GM18511 (cell line): ENCODE measurements at regions not wholly inside any gene's neighbourhood (a gene's known extent, or its start where the extent isn't known, plus 50 kb on each side); places are given as distances from the start of the nearest gene placed in this dataset.

Source experiments
- ATAC-seq: cut with Tn5 transposase; IDR thresholded peaks from one replicate; pipeline ENCODE4 v1.9.1; 2021; ENCODE audit warnings: mild to moderate bottlenecking, moderate library complexity; ENCODE audit not compliant: unreplicated experiment

DNA sequence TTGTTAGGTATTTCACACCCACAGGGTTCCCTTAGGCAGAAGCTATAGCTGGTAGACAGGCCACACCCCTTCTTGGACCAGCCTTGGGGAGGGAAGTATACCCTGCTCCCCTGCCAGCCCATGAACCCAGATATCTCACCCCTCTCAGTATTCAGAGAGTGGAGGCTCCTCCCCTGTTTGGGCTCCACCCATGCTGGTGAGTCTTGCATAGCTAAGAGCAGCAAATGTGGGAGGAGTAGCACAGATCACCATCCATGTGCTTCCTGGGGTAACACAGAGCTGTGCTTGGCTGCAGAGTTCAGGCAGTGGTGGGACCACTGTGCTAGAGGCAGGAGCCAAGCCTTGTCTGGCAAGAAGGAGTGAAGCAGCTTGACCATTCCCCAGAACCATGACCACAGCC, 427.2 kb downstream of the ZIC1 start:
- no peak for ATAC-seq

DNA sequence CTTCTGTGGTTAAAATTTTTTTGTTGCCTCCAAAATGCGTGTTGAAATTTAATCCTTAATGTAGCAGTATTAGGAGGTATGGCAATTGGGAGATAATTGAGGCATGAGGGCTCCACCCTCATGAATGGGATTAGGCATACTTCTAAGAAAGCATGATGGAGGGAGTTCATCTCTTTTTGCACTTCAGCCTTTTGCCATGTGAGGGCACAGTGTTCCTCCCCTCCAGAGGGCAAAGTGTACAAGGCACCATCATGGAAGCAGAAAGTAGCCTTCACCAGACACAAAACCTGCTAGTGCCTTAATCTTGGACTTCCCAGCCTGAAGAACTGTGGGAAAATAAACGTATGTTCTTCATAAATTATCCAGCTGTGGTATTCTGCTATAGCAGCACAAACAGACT, 429.5 kb downstream of the ZIC1 start:
- ATAC-seq = peak; percentile 63

DNA sequence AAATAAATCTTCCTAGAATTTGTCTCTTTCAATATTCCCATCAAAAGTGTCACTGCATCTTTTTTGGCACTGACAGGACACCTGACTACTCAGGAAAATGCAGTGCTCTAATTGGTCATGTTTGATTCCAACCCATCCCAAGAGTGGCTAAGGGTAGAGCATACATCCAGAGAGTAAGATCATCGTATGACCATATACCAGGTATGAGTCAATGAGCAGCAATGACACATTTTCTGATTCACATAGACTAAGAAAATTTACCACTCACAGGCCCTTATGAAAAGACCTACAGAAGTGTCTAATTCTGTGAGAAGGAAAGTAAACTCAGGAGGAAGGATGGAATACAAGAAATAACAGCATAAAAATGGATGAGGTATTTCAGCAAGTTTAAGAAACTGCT, 434.2 kb downstream of the ZIC1 start:
- ATAC-seq = no peak

DNA sequence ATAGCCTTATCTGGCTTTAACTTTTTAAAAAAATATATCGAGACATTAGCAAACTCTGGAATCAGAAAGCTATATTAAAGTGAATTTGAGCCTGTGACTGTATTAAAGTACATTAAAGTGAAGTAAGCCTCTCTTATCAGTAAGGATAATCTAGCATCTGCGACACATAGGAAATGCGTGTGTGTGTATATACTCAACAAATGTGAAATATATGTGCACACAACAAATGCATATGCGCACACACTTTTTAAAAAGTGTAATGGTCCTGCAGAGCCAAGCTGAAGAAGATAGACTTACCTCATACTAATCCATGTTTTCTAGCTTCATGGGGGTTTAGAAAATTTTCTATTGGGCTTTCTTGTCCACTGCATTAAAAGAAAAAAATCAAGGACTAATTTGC, 437.1 kb downstream of the ZIC1 start:
- ATAC-seq = no peak

DNA sequence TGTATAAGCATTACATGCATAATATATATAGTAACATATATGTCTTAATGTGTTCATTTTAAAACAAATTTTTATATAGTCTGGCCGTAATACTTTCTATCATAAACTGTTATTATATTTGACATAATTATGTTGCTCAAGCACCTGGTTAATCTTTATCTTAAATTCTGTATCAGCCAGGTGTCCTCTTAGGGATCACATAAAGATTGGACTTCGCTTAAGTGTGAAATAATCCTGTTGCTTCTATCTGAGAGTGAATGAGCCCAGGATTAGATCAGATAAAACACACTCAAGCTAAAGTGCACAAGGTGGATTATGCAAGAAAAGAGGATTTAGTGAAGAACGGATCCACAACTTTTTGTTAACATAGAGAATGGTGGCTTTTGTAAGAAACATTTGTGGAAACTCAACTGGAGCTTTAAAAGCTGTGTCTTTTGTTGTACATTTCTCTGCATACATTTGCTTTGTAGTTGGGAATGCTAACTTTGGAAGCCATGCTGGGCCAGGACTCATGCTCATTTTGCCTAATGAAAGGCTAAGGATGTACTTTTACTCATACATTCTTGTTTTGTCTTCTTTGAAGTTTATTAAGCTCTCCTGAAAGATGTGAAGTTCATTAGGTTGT, 437.8 kb downstream of the ZIC1 start:
- no peak for ATAC-seq

DNA sequence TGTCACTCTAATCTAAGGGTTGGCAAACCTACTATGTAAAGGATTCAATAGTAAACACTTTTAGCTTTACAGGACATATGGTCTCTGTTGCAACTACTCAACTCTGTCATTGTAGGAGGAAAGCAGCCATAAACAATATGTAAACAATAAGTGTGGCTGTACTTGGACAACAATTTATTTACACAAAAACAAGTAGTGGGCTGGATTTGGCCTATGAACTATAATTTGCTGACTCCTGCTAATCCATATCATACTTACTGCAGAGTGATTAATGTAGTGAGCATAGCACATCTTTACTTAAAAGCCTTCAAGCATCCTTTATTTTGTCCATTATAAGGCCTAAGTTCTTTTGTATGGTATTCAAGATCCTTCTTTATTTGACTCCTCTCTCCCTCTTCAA, 441.9 kb downstream of the ZIC1 start:
- no peak for ATAC-seq

DNA sequence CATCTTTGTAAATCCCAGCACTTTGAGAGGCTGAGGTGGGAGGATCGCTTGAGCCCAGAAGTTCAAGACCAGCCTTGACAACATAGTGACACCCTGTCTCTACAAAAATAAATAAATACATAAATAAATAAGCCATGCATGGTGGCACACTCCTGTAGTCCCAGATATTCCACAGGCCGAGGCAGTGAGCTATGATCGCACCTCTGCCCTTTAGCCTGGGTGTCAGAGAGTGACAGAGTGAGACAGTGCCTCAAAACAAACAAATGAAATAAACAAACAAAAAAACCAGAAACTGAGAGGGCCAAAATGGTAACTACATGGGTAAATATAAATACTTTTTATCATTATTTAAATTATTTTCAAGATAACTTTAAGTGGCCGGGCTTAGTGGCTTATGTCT, 445.4 kb downstream of the ZIC1 start:
- no peak for ATAC-seq

DNA sequence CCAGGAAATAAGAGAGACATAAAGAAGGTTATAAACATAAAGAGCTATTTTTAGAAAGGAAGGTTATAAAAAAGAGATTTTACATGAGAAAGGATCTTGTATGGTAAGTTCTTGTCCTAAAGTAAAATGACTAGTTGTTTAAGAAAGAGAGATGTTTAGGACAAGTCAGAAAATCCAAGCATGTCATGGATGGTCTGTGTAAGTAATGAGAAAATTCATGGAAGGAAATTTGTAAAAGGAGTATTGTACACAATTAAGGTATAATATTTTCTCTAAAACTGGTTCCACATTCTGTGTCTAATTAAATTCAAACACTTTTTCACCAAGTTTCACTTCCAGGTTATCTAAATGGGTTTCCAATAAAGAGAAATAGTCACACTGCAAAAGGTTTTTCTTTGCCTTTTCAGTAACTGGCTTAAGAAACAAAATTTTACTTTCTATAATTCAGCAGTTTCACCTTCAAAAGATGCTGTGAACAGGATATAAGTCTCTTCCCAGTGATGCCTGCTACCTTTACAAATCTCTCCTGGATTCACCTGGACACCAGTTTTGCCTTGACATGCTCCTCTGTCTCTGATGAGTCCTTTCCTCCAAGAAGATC, 455.7 kb downstream of the ZIC1 start:
- ATAC-seq = no peak

DNA sequence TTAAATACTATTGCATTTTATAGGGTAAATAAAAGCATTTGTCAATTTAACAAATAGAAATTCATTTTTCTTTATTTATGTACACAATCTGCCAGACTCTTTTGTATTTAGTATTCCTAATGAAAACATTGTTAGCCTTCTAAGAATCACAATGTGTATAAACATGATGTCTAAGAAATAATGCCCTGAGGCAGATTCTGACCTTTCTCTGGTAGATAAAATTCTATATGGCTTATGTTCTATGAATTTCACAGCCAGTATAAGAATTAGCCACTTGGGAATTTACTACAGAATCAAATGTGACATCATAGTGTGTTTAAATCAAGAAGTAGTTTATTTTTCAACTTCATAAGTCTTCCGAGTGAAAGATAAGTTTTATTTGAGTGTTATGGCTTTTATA, 457.4 kb downstream of the ZIC1 start:
- ATAC-seq = no peak

DNA sequence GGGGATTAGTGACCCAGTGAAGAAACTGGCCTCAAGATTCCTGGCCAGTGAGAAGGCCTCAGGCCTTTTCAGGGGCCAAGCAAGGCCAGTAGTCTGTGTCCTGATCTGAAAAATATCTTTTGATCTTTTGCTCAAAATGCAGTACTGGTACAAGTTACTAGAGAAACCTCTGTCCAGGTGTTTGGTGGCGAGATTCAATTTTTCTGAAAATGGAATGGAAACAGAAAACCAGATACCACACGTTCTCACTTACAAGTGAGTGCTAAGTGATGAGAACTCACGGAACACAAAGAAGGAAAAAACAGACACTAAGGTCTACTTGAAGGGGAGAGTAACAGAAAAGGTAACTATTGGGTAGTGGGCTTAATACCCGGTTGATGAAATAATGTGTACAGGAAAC, 463.4 kb downstream of the ZIC1 start:
- no peak for ATAC-seq

DNA sequence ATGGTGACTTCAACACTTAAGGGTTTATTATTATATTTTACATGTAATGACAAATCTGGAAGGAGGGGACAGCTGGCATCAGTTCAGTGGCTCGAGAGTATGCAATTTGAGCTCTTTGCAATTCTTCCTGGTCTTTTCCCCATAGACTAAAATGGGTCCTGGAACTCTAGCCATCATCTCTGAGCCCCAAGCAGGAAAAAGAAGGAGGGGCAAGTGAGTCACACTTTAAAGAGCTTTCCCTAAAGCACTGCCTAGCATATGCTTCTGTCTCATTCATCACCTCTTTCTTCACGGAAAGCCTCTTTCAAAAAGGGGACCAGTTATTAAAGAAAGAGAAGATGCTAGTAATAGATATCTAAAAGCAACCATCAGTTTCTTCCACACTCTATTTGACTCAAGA, 466.3 kb downstream of the ZIC1 start:
- no peak for ATAC-seq

DNA sequence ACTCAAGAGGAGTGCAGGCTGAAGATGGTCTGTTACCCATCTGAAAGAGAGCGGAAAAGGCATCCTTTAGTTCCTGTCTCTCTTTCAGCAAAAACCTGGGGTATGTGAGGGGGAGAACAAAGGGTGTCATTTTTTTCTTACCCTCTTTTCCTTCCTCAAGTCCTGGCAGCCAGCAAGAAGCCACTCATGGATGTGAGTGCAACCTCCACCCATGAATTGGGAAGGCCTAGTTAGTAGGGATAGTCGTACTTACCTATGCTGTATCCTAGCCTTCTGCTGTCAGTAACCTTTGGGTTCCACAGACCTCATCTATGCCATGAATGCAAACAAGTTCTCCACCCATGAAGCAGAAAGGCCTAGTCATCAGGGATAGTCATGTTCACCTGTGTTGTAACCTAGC, 472.8 kb downstream of the ZIC1 start:
- ATAC-seq = no peak

DNA sequence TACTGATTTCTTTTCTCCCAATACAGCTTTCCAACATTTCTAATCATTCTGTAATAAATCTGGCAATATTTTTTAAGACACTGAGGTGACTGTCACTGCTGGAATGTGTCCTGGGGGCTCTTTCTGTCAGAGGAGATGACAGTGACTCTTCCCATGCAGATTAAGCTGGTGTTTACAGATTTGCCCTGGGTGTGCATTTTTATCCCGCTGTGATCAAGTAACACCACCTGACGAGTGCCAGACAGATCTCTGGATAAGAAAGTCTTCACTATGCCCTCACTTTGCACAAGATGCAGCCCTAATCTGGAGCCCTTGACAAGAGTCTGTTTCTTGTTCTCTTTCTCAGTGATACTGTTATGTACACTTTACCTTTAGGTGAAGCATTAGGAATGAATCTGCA, 477.7 kb downstream of the ZIC1 start:
- no peak for ATAC-seq

DNA sequence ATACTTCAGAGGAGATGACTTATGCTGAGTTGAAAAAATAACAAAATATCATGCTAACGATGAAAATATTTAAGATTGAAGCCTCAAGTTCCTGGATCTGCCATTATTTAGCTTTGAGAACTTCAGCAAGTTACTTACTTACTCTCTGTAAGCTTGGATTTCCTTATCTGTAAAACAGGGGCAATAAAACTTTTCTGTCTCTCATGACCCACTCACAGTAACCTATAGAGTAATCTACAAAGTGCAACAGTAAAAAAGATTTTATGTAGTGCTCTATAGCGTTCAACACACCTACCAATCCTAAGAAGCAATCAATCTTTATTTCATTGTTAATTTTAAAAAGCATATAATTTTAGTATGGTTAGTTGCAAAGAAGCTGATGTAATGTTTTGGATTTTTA, 478.6 kb downstream of the ZIC1 start:
- no peak for ATAC-seq

DNA sequence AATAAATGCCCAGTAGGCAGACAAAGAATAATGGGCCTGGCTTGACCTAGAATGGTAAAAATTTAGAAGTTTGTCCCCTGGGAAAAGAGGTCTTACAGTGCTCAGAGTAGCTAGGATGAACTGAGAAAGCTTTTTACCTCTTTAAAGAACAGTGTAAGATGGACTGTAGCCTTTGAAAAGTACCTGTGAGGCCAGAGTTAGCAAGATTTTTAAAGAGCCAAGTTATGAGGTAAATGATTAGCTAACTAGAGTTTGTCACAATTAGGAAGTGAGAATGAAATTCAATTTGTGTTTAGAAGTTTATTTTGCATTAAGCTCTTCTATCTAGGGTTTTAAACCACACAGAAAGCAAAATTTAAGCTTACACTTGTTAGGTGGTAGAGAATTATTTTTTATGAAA, 480.9 kb downstream of the ZIC1 start:
- peak; percentile 94 for ATAC-seq

DNA sequence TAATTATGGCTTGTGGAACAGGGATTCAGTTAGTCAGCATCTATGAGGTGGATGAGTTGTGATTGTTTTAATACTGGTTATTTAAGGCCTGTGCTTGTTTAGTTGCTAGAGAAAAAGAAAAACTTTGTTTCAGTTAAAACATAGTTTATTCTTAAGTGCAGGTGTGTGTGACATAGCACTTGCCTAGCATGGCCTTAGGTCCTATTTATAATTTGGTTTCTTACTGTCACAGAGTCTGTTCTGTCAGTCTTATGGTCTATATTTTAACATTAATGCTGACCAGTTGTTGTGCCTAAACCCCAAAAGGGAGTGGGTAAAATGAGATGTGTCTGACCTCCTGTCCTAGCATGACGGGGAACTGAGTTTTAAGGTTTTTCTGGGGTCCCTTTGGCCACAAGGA, 486.3 kb downstream of the ZIC1 start:
- no peak for ATAC-seq

DNA sequence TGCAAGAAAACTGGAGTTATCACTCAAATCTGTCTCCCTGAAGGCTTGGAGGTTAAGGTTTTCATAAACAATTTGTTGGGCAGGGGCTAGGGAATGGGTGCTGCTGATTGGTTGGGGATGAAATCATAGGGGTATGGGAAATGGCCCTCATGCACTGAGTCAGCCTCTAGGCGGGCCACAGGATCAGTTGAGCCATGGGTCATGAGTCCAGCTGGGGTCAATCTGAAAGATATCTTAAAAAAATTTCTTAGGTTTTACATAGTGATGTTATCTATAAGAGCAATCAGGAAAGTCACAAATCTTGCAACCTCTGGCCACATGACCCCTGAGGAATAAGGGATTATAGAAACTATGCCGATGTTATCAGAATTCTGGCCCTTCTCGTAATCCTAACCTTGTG, 491.7 kb downstream of the ZIC1 start:
- ATAC-seq = no peak

DNA sequence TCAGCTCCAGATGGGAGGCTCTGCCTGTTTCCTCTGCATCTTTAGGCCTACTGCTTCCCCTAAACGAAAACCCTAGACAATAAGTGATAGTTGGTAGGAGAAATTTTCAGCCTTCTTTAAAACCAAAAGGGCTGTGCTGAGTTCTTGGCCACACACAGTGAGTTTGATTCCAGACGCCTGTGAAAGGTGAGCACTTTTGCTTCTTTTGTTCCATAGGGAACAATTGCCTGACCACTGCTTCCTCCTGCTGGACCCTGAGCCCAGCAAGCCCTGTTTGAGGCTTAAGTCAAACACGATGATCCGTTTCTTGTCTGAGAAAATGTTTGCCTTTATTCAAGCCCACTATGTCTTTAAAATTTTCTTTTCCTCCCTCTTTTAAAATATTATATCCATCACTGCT, 493.9 kb downstream of the ZIC1 start:
- no peak for ATAC-seq

DNA sequence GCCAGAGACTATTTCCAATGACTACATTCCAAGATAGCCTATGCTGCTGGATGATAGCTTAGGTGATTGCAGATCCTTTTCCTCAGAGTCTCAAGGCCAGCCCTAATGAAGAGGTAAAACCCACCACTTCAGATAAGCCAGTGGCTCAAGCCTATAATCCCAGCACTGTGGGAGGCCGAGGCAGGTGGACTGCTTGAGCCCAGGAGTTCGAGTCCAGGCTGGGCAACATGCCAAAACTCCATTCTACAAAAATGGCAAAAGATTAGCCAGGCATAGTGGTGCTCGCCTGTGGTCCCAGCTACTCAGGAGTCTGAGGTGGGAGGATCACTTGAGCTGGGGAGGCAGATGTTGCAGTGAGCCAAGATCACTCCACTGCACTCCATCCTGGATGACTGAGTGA, 495.3 kb downstream of the ZIC1 start:
- no peak for ATAC-seq

DNA sequence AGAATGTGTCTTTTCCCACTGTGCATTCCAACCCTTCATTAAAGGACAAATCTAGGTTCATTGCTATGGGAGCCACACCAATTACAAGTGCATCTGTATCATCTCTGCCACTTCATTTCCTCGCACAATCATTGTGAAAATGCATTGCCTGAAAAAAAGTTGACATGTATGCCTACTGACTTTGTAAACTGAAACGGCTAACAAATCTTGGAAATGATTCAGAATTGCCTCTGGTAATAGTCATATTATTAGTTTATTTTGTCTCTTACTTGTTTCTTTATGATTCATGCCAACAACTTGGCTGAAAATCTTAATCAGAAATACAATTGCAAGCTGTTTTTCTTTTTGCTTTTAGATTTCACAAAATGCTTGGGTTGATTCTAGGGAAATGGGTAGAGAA, 497.1 kb downstream of the ZIC1 start:
- ATAC-seq = peak; percentile 65

DNA sequence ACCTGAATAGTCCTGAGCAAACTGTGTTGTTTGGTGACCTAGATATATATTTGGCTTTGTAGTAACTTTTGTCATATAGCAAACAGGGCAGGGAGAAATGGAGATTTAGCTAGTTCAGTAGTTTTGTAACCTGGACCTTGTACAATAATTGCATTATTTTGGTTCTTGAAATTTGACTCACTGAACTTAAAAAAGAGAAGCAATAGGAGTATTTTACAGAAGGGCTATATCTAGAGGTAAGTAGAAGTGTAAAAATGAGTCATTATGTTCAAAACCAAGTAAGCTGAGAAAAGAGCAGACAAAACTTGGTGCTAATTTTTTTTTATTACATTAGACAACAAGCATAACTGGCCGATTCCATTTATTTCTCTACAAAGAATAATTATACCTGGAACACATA, 505.4 kb downstream of the ZIC1 start:
- peak; percentile 41 for ATAC-seq

DNA sequence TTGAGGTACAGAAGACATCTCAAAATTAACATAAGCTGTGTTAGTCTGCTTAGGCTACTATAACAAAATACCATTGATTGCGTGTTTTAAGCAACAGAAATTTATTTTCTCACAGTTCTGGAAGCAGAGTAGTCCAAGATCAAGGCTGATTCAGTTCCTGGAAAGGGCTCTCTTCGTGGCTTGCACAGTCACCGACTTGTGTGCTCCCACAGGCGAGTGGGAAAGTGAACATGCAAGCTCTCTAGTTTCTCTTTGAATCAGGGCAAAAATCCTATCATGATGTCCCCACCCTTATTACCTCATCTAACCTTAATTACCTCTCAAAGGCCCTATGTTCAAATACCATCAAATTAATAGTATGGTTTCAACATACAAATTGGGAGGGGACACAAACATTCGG, 505.9 kb downstream of the ZIC1 start:
- ATAC-seq = peak; percentile 56

DNA sequence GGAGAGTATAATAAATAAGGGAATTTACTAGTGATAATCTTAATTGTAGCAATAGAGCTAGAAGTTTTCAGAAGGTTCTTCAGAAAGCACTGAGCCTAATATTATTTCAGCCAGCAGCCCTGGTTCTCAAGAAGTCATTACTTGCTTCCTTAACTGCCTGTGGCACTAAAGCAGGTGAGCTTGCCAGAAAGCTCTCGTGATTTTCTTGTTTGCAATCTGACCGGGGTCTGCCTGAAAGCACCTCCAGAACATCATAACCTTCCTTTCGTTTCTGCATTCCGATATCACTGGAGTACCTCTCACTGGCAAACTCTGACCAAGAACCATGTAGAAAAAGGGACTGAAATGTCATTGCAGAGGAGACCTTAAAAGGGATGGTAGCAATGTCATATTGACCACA, 510.3 kb downstream of the ZIC1 start:
- ATAC-seq = no peak
